Stomach (tissue), 4 donors: ENCODE measurements at regions not wholly inside any gene's neighbourhood (a gene's known extent, or its start where the extent isn't known, plus 50 kb on each side); places are given as distances from the start of the nearest gene placed in this dataset.

Source experiments
- CTCF ChIP-seq, 7 experiments: fragments of 450-650 bp in 4 of 7; fragments of 200-600 bp in 3 of 7; sonication (generic) in 3 of 7; IDR thresholded peaks; one replicate each; pipeline ENCODE4 v1.5.1; 2016 to 2019; ENCODE audit warnings: antibody characterized with exemption in 7 of 7, control low read depth in 2 of 7, mild to moderate bottlenecking in 1 of 7
- EP300 ChIP-seq: sonication (generic); formaldehyde crosslinking; IDR thresholded peaks from one replicate; pipeline ENCODE4 v1.6.1; 2017; ENCODE audit warnings: antibody characterized with exemption
- POLR2A ChIP-seq, 4 donors: fragments of 450-650 bp; IDR thresholded peaks; one replicate each; pipeline ENCODE4 v1.6.1; 2016; ENCODE audit warnings: antibody characterized with exemption in 4 of 4, control low read depth in 2 of 4, mild to moderate bottlenecking in 1 of 4, moderate library complexity in 1 of 4
- POLR2AphosphoS5 ChIP-seq, 3 donors: sonication (generic); formaldehyde crosslinking; IDR thresholded peaks; one replicate each; pipeline ENCODE4 v1.6.1; 2016; ENCODE audit warnings: antibody characterized with exemption in 3 of 3

- TF ChIP-seq POLR2A (IDR thresholded peaks at IDR 0.05): no peak
- TF ChIP-seq CTCF (IDR thresholded peaks at IDR 0.05): no peak
- no peak for TF ChIP-seq POLR2AphosphoS5 (IDR thresholded peaks at IDR 0.05)
- TF ChIP-seq EP300: no peak
Measured at GRCh38 chr9:89748831-89749499, 144.2 kb downstream of the GADD45G start.
